ENCODE measurements at regions not wholly inside any gene's neighbourhood (a gene's known extent, or its start where the extent isn't known, plus 50 kb on each side); places are given as distances from the start of the nearest gene placed in this dataset.

DNA sequence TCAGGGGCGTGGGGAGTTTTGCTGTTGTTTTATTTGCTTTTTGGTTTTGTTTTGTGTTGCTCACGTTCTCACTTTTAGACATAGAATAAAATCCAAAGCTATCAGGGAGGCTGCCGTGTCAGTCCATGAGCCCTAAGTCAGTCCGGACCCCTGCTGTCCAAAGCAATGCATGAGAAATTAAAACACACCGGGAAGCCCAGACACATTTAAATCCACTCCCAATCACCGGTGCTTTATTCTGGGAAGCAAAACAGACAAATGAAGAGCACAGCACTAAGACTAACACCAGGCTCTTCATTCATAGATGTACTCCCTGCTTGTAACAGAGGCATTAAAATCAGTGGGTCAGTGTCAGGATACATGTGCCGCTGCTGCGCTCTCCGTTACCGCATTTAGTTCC lies 180.9 kb downstream of the IRX2 start:
- DNase-seq (ENCODE audit: low read depth) = no peak
- no peak overlapping the region for H3K4me3 ChIP-seq (ENCODE audit: low read depth, low read length)
- TF ChIP-seq, protein P1, sequence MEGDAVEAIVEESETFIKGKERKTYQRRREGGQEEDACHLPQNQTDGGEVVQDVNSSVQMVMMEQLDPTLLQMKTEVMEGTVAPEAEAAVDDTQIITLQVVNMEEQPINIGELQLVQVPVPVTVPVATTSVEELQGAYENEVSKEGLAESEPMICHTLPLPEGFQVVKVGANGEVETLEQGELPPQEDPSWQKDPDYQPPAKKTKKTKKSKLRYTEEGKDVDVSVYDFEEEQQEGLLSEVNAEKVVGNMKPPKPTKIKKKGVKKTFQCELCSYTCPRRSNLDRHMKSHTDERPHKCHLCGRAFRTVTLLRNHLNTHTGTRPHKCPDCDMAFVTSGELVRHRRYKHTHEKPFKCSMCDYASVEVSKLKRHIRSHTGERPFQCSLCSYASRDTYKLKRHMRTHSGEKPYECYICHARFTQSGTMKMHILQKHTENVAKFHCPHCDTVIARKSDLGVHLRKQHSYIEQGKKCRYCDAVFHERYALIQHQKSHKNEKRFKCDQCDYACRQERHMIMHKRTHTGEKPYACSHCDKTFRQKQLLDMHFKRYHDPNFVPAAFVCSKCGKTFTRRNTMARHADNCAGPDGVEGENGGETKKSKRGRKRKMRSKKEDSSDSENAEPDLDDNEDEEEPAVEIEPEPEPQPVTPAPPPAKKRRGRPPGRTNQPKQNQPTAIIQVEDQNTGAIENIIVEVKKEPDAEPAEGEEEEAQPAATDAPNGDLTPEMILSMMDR (IDR thresholded peaks at IDR 0.05; ENCODE audit: insufficient read depth, low read depth, low read length) = no peak
- ChIA-PET POLR2A (no interaction called here), CTCF (no interaction called here)
- no peaks in the 10 kb centered on the region for H3K36me3 ChIP-seq (ENCODE audit: control insufficient read depth, insufficient read depth, low read length)
- no peaks in the 10 kb centered on the region for H3K27me3 ChIP-seq (ENCODE audit: control insufficient read depth, insufficient read depth, low read length)

DNA sequence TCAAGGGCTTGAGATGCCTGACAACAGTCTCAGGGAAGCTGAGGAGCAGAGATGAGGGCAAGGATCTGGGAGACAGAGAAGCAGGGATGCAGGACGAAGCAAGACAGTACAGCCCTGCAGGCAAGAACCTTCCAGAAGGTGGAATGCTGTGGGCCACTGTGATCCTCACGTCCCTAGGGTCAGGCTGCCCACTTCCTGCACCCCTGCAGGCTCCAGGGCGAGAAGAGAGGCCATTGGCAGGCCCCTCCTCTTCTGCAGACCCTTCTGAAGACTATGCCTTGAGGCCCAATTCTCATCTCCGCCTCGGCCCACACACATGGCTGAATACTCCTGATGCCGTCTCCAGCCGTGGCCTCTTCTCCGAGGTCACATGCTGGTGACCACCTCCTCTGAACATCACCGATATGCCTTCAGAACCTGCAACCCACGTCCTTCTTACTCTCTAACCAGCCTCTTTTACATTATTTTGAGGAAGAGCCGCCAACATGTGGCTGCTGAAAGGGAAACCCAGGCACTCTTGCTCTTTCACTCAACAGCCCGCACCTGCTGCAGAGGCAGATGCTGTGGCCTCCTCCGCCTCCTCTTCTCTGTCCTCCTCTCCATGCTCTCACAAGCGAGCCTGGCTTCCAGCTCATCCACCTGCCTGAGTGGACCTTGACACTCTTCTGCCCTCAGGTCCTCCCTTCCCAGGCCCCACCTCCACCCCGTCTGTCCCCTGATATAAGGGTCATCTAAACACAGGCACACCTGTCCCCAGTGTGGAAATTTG lies 181.5 kb downstream of the IRX2 start:
- ChIA-PET CTCF (no interaction called here), POLR2A (no interaction called here)
- Histone ChIP-seq H3K36me3 (ENCODE audit: control insufficient read depth, insufficient read depth, low read length) (no peaks in the 10 kb centered on the region), H3K4me3 (ENCODE audit: low read depth, low read length) (no peak overlapping the region), H3K27me3 (ENCODE audit: control insufficient read depth, insufficient read depth, low read length) (no peaks in the 10 kb centered on the region)
- no peak for DNase-seq (ENCODE audit: low read depth)
- TF ChIP-seq, protein P1 (IDR thresholded peaks at IDR 0.05; ENCODE audit: insufficient read depth, low read depth, low read length) = no peak

GRCh38 chr5:2569176-2569575 lies 182.3 kb downstream of the IRX2 start:
- H3K36me3 ChIP-seq (ENCODE audit: control insufficient read depth, insufficient read depth, low read length) = no peaks in the 10 kb centered on the region
- ChIA-PET POLR2A (no interaction called here), CTCF (no interaction called here)
- TF ChIP-seq, protein P1 (IDR thresholded peaks at IDR 0.05; ENCODE audit: insufficient read depth, low read depth, low read length) = no peak
- DNase-seq (ENCODE audit: low read depth) = no peak
- no peaks in the 10 kb centered on the region for H3K27me3 ChIP-seq (ENCODE audit: control insufficient read depth, insufficient read depth, low read length)
- no peak overlapping the region for H3K4me3 ChIP-seq (ENCODE audit: low read depth, low read length)

DNA sequence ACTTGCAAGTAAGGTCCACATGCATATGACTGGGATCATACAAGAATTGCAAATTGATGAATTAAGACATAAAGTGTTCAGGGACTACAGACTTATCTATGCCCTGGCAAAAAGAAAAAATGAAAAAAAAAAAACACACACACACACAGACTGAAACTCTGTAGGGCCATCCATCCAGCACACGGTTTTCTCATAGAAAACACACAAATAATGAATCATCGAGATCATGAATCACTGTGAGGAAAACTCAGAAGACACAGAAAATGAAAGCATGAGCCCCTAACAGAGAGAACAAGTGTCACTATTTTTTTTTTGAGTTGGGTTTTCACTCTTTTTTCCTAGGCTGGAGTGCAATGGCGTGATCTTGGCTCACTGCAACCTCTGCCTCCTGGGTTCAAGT lies 185.2 kb downstream of the IRX2 start:
- no peak for DNase-seq (ENCODE audit: low read depth)
- ChIA-PET POLR2A (no interaction called here), CTCF (interaction anchor here (0.9 kb wide), 1 partner anchor 12 kb away, joined by 4 read pairs; no protein-coding TSS in a partner anchor)
- Histone ChIP-seq H3K36me3 (ENCODE audit: control insufficient read depth, insufficient read depth, low read length) (no peaks in the 10 kb centered on the region), H3K27me3 (ENCODE audit: control insufficient read depth, insufficient read depth, low read length) (no peaks in the 10 kb centered on the region), H3K4me3 (ENCODE audit: low read depth, low read length) (no peak overlapping the region)
- TF ChIP-seq, protein P1 (IDR thresholded peaks at IDR 0.05; ENCODE audit: insufficient read depth, low read depth, low read length) = no peak

GRCh38 chr5:2565147-2565546 lies 186.3 kb downstream of the IRX2 start:
- Histone ChIP-seq H3K36me3 (ENCODE audit: control insufficient read depth, insufficient read depth, low read length) (no peaks in the 10 kb centered on the region), H3K4me3 (ENCODE audit: low read depth, low read length) (no peak overlapping the region), H3K27me3 (ENCODE audit: control insufficient read depth, insufficient read depth, low read length) (no peaks in the 10 kb centered on the region)
- ChIA-PET POLR2A (no interaction called here), CTCF (no interaction called here)
- TF ChIP-seq, protein P1 (IDR thresholded peaks at IDR 0.05; ENCODE audit: insufficient read depth, low read depth, low read length) = no peak
- DNase-seq (ENCODE audit: low read depth) = no peak

Measured in BJ (cell line).